ENCODE measurements at regions not wholly inside any gene's neighbourhood (a gene's known extent, or its start where the extent isn't known, plus 50 kb on each side); places are given as distances from the start of the nearest gene placed in this dataset.

- TF ChIP-seq CTCF (conservative IDR thresholded peaks at IDR 0.05; ENCODE audit: low read depth in 2 of 2), result no peak
- no peak for TF ChIP-seq NANOG (IDR thresholded peaks at IDR 0.05; ENCODE audit: borderline replicate concordance)
- TF ChIP-seq EZH2 (IDR thresholded peaks at IDR 0.05; ENCODE audit: low read depth, unreplicated experiment), result no peak
- no peak for TF ChIP-seq REST (IDR thresholded peaks at IDR 0.05; ENCODE audit: unreplicated experiment)
- TF ChIP-seq EZH2phosphoT487 (IDR thresholded peaks at IDR 0.05; ENCODE audit: unreplicated experiment), result no peak
- TF ChIP-seq POLR2AphosphoS5 (IDR thresholded peaks at IDR 0.05; ENCODE audit: low read depth), result no peak
- no peak for TF ChIP-seq CREB1 (CRISPR knock-in tag; IDR thresholded peaks at IDR 0.05; ENCODE audit: low read depth)
- no peak for TF ChIP-seq ZNF114 (CRISPR knock-in tag; IDR thresholded peaks at IDR 0.05)
- no peak for TF ChIP-seq ZNF331 (CRISPR knock-in tag; IDR thresholded peaks at IDR 0.05; ENCODE audit: low read depth)
- TF ChIP-seq ETS1 (IDR thresholded peaks at IDR 0.05), result no peak
- TF ChIP-seq JUNB (IDR thresholded peaks at IDR 0.05; ENCODE audit: unreplicated experiment), result no peak
These were observed 106.1 kb downstream of the CTTN start for GRCh38 chr11:70504246-70505020.

Measured in GM23338 (cell line).